Osteocyte (in vitro differentiated cells): ENCODE measurements at regions not wholly inside any gene's neighbourhood (a gene's known extent, or its start where the extent isn't known, plus 50 kb on each side); places are given as distances from the start of the nearest gene placed in this dataset.

Experiments
- DNase-seq: peaks from one replicate; pipeline ENCODE4 v3.0.0; 2021; ENCODE audit warnings: mixed read lengths; ENCODE audit not compliant: unreplicated experiment; ENCODE audit errors: extremely low spot score
- H3K27ac Mint-ChIP-seq: one replicate; pipeline ENCODE4 v1.8.0; 2021; ENCODE audit warnings: mild to moderate bottlenecking, mixed read lengths; ENCODE audit not compliant: unreplicated experiment
- H3K27me3 Mint-ChIP-seq: one replicate; pipeline ENCODE4 v1.8.0; 2021; ENCODE audit warnings: mixed read lengths; ENCODE audit not compliant: unreplicated experiment
- H3K36me3 Mint-ChIP-seq: one replicate; pipeline ENCODE4 v1.8.0; 2021; ENCODE audit warnings: mixed read lengths; ENCODE audit not compliant: unreplicated experiment
- H3K4me1 Mint-ChIP-seq: one replicate; pipeline ENCODE4 v1.8.0; 2021; ENCODE audit warnings: mixed read lengths; ENCODE audit not compliant: unreplicated experiment
- H3K4me3 Mint-ChIP-seq: one replicate; pipeline ENCODE4 v1.8.0; 2021; ENCODE audit warnings: mild to moderate bottlenecking, moderate library complexity, mixed read lengths; ENCODE audit not compliant: unreplicated experiment
- H3K9me3 Mint-ChIP-seq: one replicate; pipeline ENCODE4 v1.8.0; 2021; ENCODE audit warnings: mixed read lengths; ENCODE audit not compliant: unreplicated experiment
- CTCF ChIP-seq: fragments of 200-600 bp; sonication (generic); IDR thresholded peaks from 2 replicates; pipeline ENCODE4 v1.5.0; 2021; ENCODE audit warnings: antibody characterized with exemption, mild to moderate bottlenecking, moderate library complexity

- TF ChIP-seq CTCF = no peak
- Mint-ChIP-seq H3K27ac (no peak overlapping the region), H3K4me1 (peaks cover 5% of the 10 kb centered on the region), H3K27me3 (no peaks in the 10 kb centered on the region), H3K9me3 (no peaks in the 10 kb centered on the region), H3K36me3 (no peaks in the 10 kb centered on the region), H3K4me3 (no peak overlapping the region)
- no peak for DNase-seq
Observed at GRCh38 chr3:150329408-150329807, 78.7 kb upstream of the TSC22D2 start.

- Mint-ChIP-seq H3K27ac (no peak overlapping the region), H3K9me3 (no peaks in the 10 kb centered on the region), H3K4me3 (no peak overlapping the region), H3K36me3 (no peaks in the 10 kb centered on the region), H3K27me3 (no peaks in the 10 kb centered on the region), H3K4me1 (peaks cover 10% of the 10 kb centered on the region)
- no peak for TF ChIP-seq CTCF
- no peak for DNase-seq
Observed at GRCh38 chr3:150328654-150329040, 79.5 kb upstream of the TSC22D2 start.

GRCh38 chr3:150327678-150328653 is 80.1 kb upstream of the TSC22D2 start:
- Mint-ChIP-seq H3K4me3 (no peak overlapping the region), H3K27ac (no peak overlapping the region), H3K9me3 (no peaks in the 10 kb centered on the region), H3K36me3 (no peaks in the 10 kb centered on the region), H3K27me3 (no peaks in the 10 kb centered on the region), H3K4me1 (peaks cover 10% of the 10 kb centered on the region)
- DNase-seq = no peak
- no peak for TF ChIP-seq CTCF

GRCh38 chr3:150324788-150325187 is 83.3 kb upstream of the TSC22D2 start:
- H3K9me3 Mint-ChIP-seq = no peaks in the 10 kb centered on the region
- peaks cover 21% of the 10 kb centered on the region for H3K4me1 Mint-ChIP-seq

More at GRCh38 chr3:150324788-150325187, 83.3 kb upstream of the TSC22D2 start:
- H3K27ac Mint-ChIP-seq = no peak overlapping the region
- no peaks in the 10 kb centered on the region for H3K27me3 Mint-ChIP-seq
- no peak for TF ChIP-seq CTCF
- no peak for DNase-seq
- no peaks in the 10 kb centered on the region for H3K36me3 Mint-ChIP-seq
- no peak overlapping the region for H3K4me3 Mint-ChIP-seq
